Activated CD8-positive, alpha-beta T cell treated with anti-CD3 and anti-CD28 coated beads for 36 hours (primary cell): ENCODE measurements at regions not wholly inside any gene's neighbourhood (a gene's known extent, or its start where the extent isn't known, plus 50 kb on each side); places are given as distances from the start of the nearest gene placed in this dataset.

ENCODE experiments used
- ATAC-seq: fragments of 200-7000 bp; cut with Tn5 transposase; one replicate; pipeline ENCODE4 v1.10.0; 2021; ENCODE audit warnings: mild to moderate bottlenecking, moderate library complexity
- CTCF ChIA-PET: fragments of 350-600 bp; sonication (Branson Sonifier 250); formaldehyde crosslinking; loops from one replicate; lab custom pipeline; 2021; ENCODE audit warnings: antibody characterized with exemption; lab: Charles Lee
- POLR2A ChIA-PET: fragments of 350-600 bp; sonication (Branson Sonifier 250); formaldehyde crosslinking; loops from one replicate; lab custom pipeline; 2021; ENCODE audit warnings: antibody characterized with exemption; lab: Charles Lee
- DNase-seq: peaks from one replicate; pipeline ENCODE4 v3.0.0-alpha.2; 2020
- H3K27ac Mint-ChIP-seq: one replicate; pipeline ENCODE4 v1.8.0; 2021; ENCODE audit warnings: mild to moderate bottlenecking, mixed read lengths
- H3K27me3 Mint-ChIP-seq: one replicate; pipeline ENCODE4 v1.8.0; 2021; ENCODE audit warnings: mixed read lengths
- H3K36me3 Mint-ChIP-seq: one replicate; pipeline ENCODE4 v1.8.0; 2021; ENCODE audit warnings: low read depth, mixed read lengths
- H3K4me1 Mint-ChIP-seq: one replicate; pipeline ENCODE4 v1.8.0; 2021; ENCODE audit warnings: low read depth, mixed read lengths
- H3K4me3 Mint-ChIP-seq: one replicate; pipeline ENCODE4 v1.8.0; 2021; ENCODE audit warnings: mild to moderate bottlenecking, moderate library complexity, mixed read lengths
- H3K9me3 Mint-ChIP-seq: one replicate; pipeline ENCODE4 v1.8.0; 2021; ENCODE audit warnings: mixed read lengths
- CTCF ChIP-seq: fragments of 200-600 bp; IDR thresholded peaks from one replicate; pipeline ENCODE4 v1.8.0; 2022; ENCODE audit warnings: antibody characterized with exemption, mild to moderate bottlenecking
- intact Hi-C: fragments of 100-400 bp; cut with micrococcal nuclease; formaldehyde crosslinking; loops from one replicate; pipeline ENCODE4 v1.10.0; 2022

DNA sequence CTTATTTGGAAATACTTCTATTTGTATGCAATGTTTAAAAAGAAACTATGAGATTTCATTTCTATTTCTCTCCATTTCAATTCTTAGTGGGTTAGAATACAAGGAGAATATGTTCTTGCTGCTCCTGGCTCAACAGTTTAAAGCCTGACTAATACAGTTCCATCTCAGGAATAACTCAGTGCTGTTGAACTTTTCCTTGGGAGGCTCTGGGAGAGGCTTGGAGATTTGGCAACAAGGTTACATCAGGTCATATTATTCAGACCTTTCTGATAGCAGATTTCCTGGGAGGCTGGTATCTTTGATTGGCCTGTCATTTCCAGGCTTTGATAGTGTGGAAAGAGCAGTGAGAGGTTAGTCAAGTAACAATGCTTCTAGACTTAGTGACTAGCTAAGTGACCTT is 481.7 kb upstream of the KLF4 start:
- POLR2A ChIA-PET = no interaction called here
- DNase-seq (no peak), ATAC-seq (no peak)
- no peak overlapping the region for H3K27ac Mint-ChIP-seq
- no peaks in the 10 kb centered on the region for H3K9me3 Mint-ChIP-seq
- no peaks in the 10 kb centered on the region for H3K27me3 Mint-ChIP-seq
- no peaks in the 10 kb centered on the region for H3K36me3 Mint-ChIP-seq
- no peaks in the 10 kb centered on the region for H3K4me1 Mint-ChIP-seq
- intact Hi-C loops = no loop called here
- H3K4me3 Mint-ChIP-seq = no peak overlapping the region
- CTCF ChIA-PET = no interaction called here
- TF ChIP-seq CTCF = no peak

- ATAC-seq (no peak), DNase-seq (no peak)
- no peak for TF ChIP-seq CTCF
- H3K27ac Mint-ChIP-seq = no peak overlapping the region
- CTCF ChIA-PET = no interaction called here
- H3K4me1 Mint-ChIP-seq = no peaks in the 10 kb centered on the region
- H3K36me3 Mint-ChIP-seq = no peaks in the 10 kb centered on the region
- no peaks in the 10 kb centered on the region for H3K9me3 Mint-ChIP-seq
- no peak overlapping the region for H3K4me3 Mint-ChIP-seq
- no peaks in the 10 kb centered on the region for H3K27me3 Mint-ChIP-seq
- POLR2A ChIA-PET = no interaction called here
- intact Hi-C loops = no loop called here
These were observed 481.2 kb upstream of the KLF4 start for GRCh38 chr9:107970726-107971125.

DNA sequence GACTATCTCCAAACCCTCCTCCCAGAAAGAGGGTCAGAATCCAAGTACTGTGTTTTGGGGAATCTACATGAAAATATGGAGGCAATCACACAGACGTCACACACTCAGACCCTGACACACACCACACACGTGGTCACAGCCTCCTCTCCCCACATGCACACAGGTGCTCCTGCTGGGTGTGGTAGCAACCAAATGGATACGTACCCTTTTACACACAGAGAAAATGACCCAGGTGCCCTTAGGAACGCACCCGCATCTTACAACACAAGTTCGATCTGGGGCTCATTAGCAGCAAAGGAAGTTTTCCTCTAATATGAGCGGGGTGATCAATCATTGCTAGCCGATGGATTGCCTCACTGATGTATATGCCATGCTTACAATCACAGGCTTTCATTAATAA is 480.2 kb upstream of the KLF4 start:
- no peak for ATAC-seq
- H3K27ac Mint-ChIP-seq = no peak overlapping the region
- H3K27me3 Mint-ChIP-seq = no peaks in the 10 kb centered on the region
- TF ChIP-seq CTCF = no peak
- ChIA-PET POLR2A (no interaction called here), CTCF (no interaction called here)
- H3K9me3 Mint-ChIP-seq = no peaks in the 10 kb centered on the region
- DNase-seq = no peak
- intact Hi-C loops = no loop called here
- no peaks in the 10 kb centered on the region for H3K36me3 Mint-ChIP-seq
- no peak overlapping the region for H3K4me3 Mint-ChIP-seq
- H3K4me1 Mint-ChIP-seq = no peaks in the 10 kb centered on the region

GRCh38 chr9:107969141-107969540 is 479.6 kb upstream of the KLF4 start:
- Mint-ChIP-seq H3K27ac (no peak overlapping the region), H3K9me3 (no peaks in the 10 kb centered on the region), H3K4me1 (no peaks in the 10 kb centered on the region), H3K27me3 (no peaks in the 10 kb centered on the region), H3K36me3 (no peaks in the 10 kb centered on the region), H3K4me3 (no peak overlapping the region)
- CTCF ChIA-PET = no interaction called here
- DNase-seq (no peak), ATAC-seq (no peak)
- TF ChIP-seq CTCF = no peak
- POLR2A ChIA-PET = no interaction called here
- intact Hi-C loops = no loop called here

GRCh38 chr9:107963246-107963645 is 473.7 kb upstream of the KLF4 start:
- ChIA-PET POLR2A (no interaction called here), CTCF (no interaction called here)
- DNase-seq (no peak), ATAC-seq (no peak)
- Mint-ChIP-seq H3K4me1 (no peaks in the 10 kb centered on the region), H3K9me3 (no peaks in the 10 kb centered on the region), H3K27ac (no peak overlapping the region), H3K27me3 (no peaks in the 10 kb centered on the region), H3K36me3 (no peaks in the 10 kb centered on the region), H3K4me3 (no peak overlapping the region)
- intact Hi-C loops = no loop called here
- no peak for TF ChIP-seq CTCF
